NCI-H1092 treated with DMSO at 0.1 percent for 48 hours (cell line): ENCODE measurements at regions not wholly inside any gene's neighbourhood (a gene's known extent, or its start where the extent isn't known, plus 50 kb on each side); places are given as distances from the start of the nearest gene placed in this dataset.

Experiments
- DNase-seq: peaks from one replicate; lab custom pipeline; 2025; lab: John Stamatoyannopoulos, UW

- no peak for DNase-seq
Measured at GRCh38 chr11:134476435-134477021, 64.5 kb upstream of the B3GAT1 start.

- DNase-seq, result no peak
Measured at GRCh38 chr11:134475951-134476350, 63.9 kb upstream of the B3GAT1 start.

GRCh38 chr11:134474942-134475341, 62.9 kb upstream of the B3GAT1 start:
- no peak for DNase-seq

- DNase-seq, result no peak
Measured at GRCh38 chr11:134474070-134474860, 62.2 kb upstream of the B3GAT1 start.

GRCh38 chr11:134471716-134472455, 59.8 kb upstream of the B3GAT1 start:
- no peak for DNase-seq

GRCh38 chr11:134471087-134471715, 59.2 kb upstream of the B3GAT1 start:
- no peak for DNase-seq

GRCh38 chr11:134470238-134470637, 58.2 kb upstream of the B3GAT1 start:
- DNase-seq, result no peak

- DNase-seq, result peak; percentile 19
Measured at GRCh38 chr11:134469627-134470026, 57.6 kb upstream of the B3GAT1 start.

GRCh38 chr11:134468796-134469195, 56.8 kb upstream of the B3GAT1 start:
- DNase-seq, result peak; percentile 34

- DNase-seq, result peak; percentile 31
Measured at GRCh38 chr11:134468081-134468668, 56.1 kb upstream of the B3GAT1 start.

GRCh38 chr11:134466610-134467567, 54.8 kb upstream of the B3GAT1 start:
- no peak for DNase-seq

- DNase-seq, result no peak
Measured at GRCh38 chr11:134466156-134466555, 54.1 kb upstream of the B3GAT1 start.

- DNase-seq, result no peak
Measured at GRCh38 chr11:134464981-134465730, 53.1 kb upstream of the B3GAT1 start.

- DNase-seq, result no peak
Measured at GRCh38 chr11:134464196-134464595, 52.2 kb upstream of the B3GAT1 start.

GRCh38 chr11:134463716-134464115, 51.7 kb upstream of the B3GAT1 start:
- no peak for DNase-seq
